K562 (cell line): ENCODE measurements at regions not wholly inside any gene's neighbourhood (a gene's known extent, or its start where the extent isn't known, plus 50 kb on each side); places are given as distances from the start of the nearest gene placed in this dataset.

ENCODE experiments used
- ATAC-seq: fragments of 200-7000 bp; cut with Tn5 transposase; 3 replicates; pipeline ENCODE4 v1.9.1; 2020; ENCODE audit warnings: moderate library complexity
- BruUV-seq: library from RNA; stranded (reverse); fragments of 400-500 nt; replicated peaks from 2 replicates; lab custom pipeline; 2021; lab: Mats Ljungman, UMichigan
- CTCF ChIA-PET: fragments of 300-600 bp; formaldehyde crosslinking; extraction: SDS; loops from one replicate; lab custom pipeline; 2021; ENCODE audit warnings: low intra/inter-chr PET ratio; lab: Yijun Ruan, JAX
- POLR2A ChIA-PET: fragments of 300-600, 350-650 bp; sonication (Branson Sonifier 250); formaldehyde crosslinking; extraction: SDS; loops from one replicate; lab custom pipeline; 2021; ENCODE audit warnings: antibody characterized with exemption, inconsistent platforms; lab: Yijun Ruan, JAX
- DNase-seq, 4 experiments: peaks; one replicate each; pipeline versions ENCODE4 v3.0.0 to v3.0.0-alpha.2; 2011 to 2018; ENCODE audit warnings: low spot score in 3 of 4, mixed read lengths in 3 of 4; ENCODE audit errors: extremely low read depth in 1 of 4
- FAIRE-seq: peaks from 2 replicates; lab custom pipeline; 2011; peaks lifted over from hg19 to GRCh38; lab: Jason Lieb, UNC
- H2AFZ ChIP-seq: 2 replicates; pipeline ENCODE4 v1.6.0; 2011; ENCODE audit warnings: low read depth, low read length, control low read depth, inconsistent platforms
- H3K27ac ChIP-seq: fragments of 200-600 bp; 3 replicates; pipeline ENCODE4 v1.8.0; 2011; ENCODE audit warnings: low read depth, mild to moderate bottlenecking, control low read depth, inconsistent platforms, low read length, moderate library complexity, mixed read lengths; ENCODE audit errors: extremely low read depth
- H3K27me3 ChIP-seq, 2 experiments: fragments of 300-600 bp in 1 of 2; 2 replicates in 1 of 2; 3 replicates in 1 of 2; pipeline versions ENCODE4 v1.6.0 to v1.8.0; 2011; ENCODE audit warnings: inconsistent platforms in 2 of 2, low read length in 2 of 2, mild to moderate bottlenecking in 1 of 2, mixed read lengths in 1 of 2, moderate library complexity in 1 of 2; ENCODE audit not compliant: control insufficient read depth in 2 of 2, insufficient read depth in 2 of 2
- H3K36me3 ChIP-seq: fragments of 300-600 bp; 3 replicates; pipeline ENCODE4 v1.8.0; 2011; ENCODE audit warnings: mild to moderate bottlenecking, low read length, inconsistent platforms; ENCODE audit not compliant: control insufficient read depth, insufficient read depth
- H3K4me1 ChIP-seq, 2 experiments: fragments of 200-600 bp in 1 of 2; replicated peaks in 1 of 2; 2 replicates in 1 of 2; 3 replicates in 1 of 2; pipeline versions ENCODE4 v1.5.1 to v1.8.0; 2011; ENCODE audit warnings: inconsistent platforms in 2 of 2, low read length in 2 of 2, mild to moderate bottlenecking in 1 of 2, mixed read lengths in 1 of 2, moderate library complexity in 1 of 2; ENCODE audit not compliant: control insufficient read depth in 2 of 2, insufficient read depth in 2 of 2
- H3K4me2 ChIP-seq: 2 replicates; pipeline ENCODE4 v1.6.1; 2011; ENCODE audit warnings: low read length, control low read depth, inconsistent platforms, mixed read lengths; ENCODE audit not compliant: insufficient read depth
- H3K4me3 ChIP-seq: fragments of 200-600 bp; sonication (generic), shearing (Covaris generic); 2 replicates; pipeline ENCODE4 v1.5.1; 2016; ENCODE audit warnings: control low read depth, inconsistent platforms
- H3K79me2 ChIP-seq: fragments of 200-600 bp; 3 replicates; pipeline ENCODE4 v1.8.0; 2011; ENCODE audit warnings: low read length, inconsistent platforms; ENCODE audit not compliant: control insufficient read depth, insufficient read depth
- H3K9ac ChIP-seq, 2 experiments: 2 replicates each; pipeline versions ENCODE4 v1.6.0 to v1.6.1; 2011; ENCODE audit warnings: low read depth in 2 of 2, low read length in 2 of 2, control low read depth in 1 of 2, inconsistent platforms in 1 of 2, mild to moderate bottlenecking in 1 of 2, mixed read lengths in 1 of 2; ENCODE audit not compliant: insufficient read depth in 1 of 2
- H3K9me1 ChIP-seq: one replicate; pipeline ENCODE4 v1.6.0; 2011; ENCODE audit warnings: inconsistent platforms, mild to moderate bottlenecking, low read length, moderate library complexity; ENCODE audit not compliant: control insufficient read depth, insufficient read depth
- H3K9me3 ChIP-seq: replicated peaks from 2 replicates; pipeline ENCODE4 v1.5.1; 2011; ENCODE audit warnings: low read depth, low read length, inconsistent platforms; ENCODE audit not compliant: control insufficient read depth, insufficient read depth
- H4K20me1 ChIP-seq: replicated peaks from 2 replicates; pipeline ENCODE4 v1.6.1; 2011; ENCODE audit warnings: low read length, inconsistent platforms, mixed read lengths; ENCODE audit not compliant: control insufficient read depth, insufficient read depth
- KHSRP ChIP-seq: fragments of 450-650 bp; IDR thresholded peaks from 2 replicates; pipeline ENCODE4 v1.6.1; 2017
- LCOR ChIP-seq: sonication (generic); formaldehyde crosslinking; IDR thresholded peaks from 2 replicates; pipeline ENCODE4 v1.8.0; 2022; ENCODE audit warnings: mild to moderate bottlenecking, missing genetic modification reagents
- LEF1 ChIP-seq: fragments of 450-650 bp; IDR thresholded peaks from 2 replicates; pipeline ENCODE4 v1.6.1; 2016; ENCODE audit warnings: mild to moderate bottlenecking
- MEF2D ChIP-seq: conservative IDR thresholded peaks from 2 replicates; pipeline ENCODE4 v1.6.1; 2016; ENCODE audit warnings: low read depth, missing genetic modification characterization, missing compliant biosample characterization
- OTX1 ChIP-seq: fragments of 450-650 bp; formaldehyde crosslinking; IDR thresholded peaks from 2 replicates; pipeline ENCODE4 v1.4.0; 2022; ENCODE audit warnings: mild to moderate bottlenecking
- POLR2G ChIP-seq: fragments of 200-400 bp; formaldehyde crosslinking; IDR thresholded peaks from 2 replicates; pipeline ENCODE4 v1.6.1; 2017; ENCODE audit warnings: low read depth, mild to moderate bottlenecking, antibody characterized with exemption, low read length, moderate library complexity
- RBM15 ChIP-seq: fragments of 200-400 bp; formaldehyde crosslinking; IDR thresholded peaks from 2 replicates; pipeline ENCODE4 v1.6.1; 2018; ENCODE audit warnings: mild to moderate bottlenecking, low read length, moderate library complexity; ENCODE audit not compliant: insufficient read depth
- SMARCA4 ChIP-seq: fragments of 450-650 bp; IDR thresholded peaks from 2 replicates; pipeline ENCODE4 v1.6.1; 2016
- TFAM ChIP-seq: fragments of 250-450 bp; sonication (Bioruptor Pico); conservative IDR thresholded peaks from 2 replicates; pipeline ENCODE4 v1.5.0; 2021; ENCODE audit warnings: mild to moderate bottlenecking, moderate library complexity
- THAP12 ChIP-seq: fragments of 250-450 bp; sonication (Bioruptor Pico); IDR thresholded peaks from 2 replicates; pipeline ENCODE4 v1.9.0; 2021; ENCODE audit warnings: mild to moderate bottlenecking, inconsistent platforms
- ZEB2 ChIP-seq: fragments of 450-650 bp; IDR thresholded peaks from 2 replicates; pipeline ENCODE4 v1.6.1; 2016
- ZFP30 ChIP-seq: fragments of 250-450 bp; sonication (Bioruptor Pico); IDR thresholded peaks from 2 replicates; pipeline ENCODE4 v1.8.0; 2022; ENCODE audit warnings: moderate library complexity, mild to moderate bottlenecking, inconsistent platforms, borderline replicate concordance
- ZNF436 ChIP-seq: fragments of 250-450, 450-650 bp; sonication (Bioruptor Pico); formaldehyde crosslinking; IDR thresholded peaks from 2 replicates; pipeline ENCODE4 v1.7.0; 2020; ENCODE audit warnings: mild to moderate bottlenecking
- ZNF449 ChIP-seq: fragments of 250-450 bp; sonication (Bioruptor Pico); IDR thresholded peaks from 2 replicates; pipeline ENCODE4 v1.8.0; 2022; ENCODE audit warnings: moderate library complexity, mild to moderate bottlenecking, inconsistent platforms
- ZNF699 ChIP-seq: fragments of 250-450 bp; sonication (Bioruptor Pico); IDR thresholded peaks from 2 replicates; pipeline ENCODE4 v1.8.0; 2021; ENCODE audit warnings: mild to moderate bottlenecking, moderate library complexity; ENCODE audit not compliant: insufficient replicate concordance
- WGBS: fragments of 100-300 bp; shearing (Covaris generic); methylation state at CpG from one replicate; pipeline ENCODE4 v1.1.6; 2016; ENCODE audit warnings: low coverage, mixed read lengths; ENCODE audit not compliant: insufficient coverage; ENCODE audit errors: missing lambda C conversion rate; 5-methylcytosine and 5-hydroxymethylcytosine counted together
- in situ Hi-C: fragments of 300-500 bp; cut with MboI; formaldehyde crosslinking; loops from 4 replicates; pipeline ENCODE4 v1.15.0; 2018; ENCODE audit warnings: inconsistent platforms, mixed read lengths
- intact Hi-C: fragments of 100-400 bp; cut with micrococcal nuclease; formaldehyde crosslinking; loops from 2 replicates; pipeline ENCODE4 v1.14.2; 2022

GRCh38 chr6:92109956-92110355 lies 1309.4 kb downstream of the EPHA7 start:
- Histone ChIP-seq H3K36me3 (no peaks in the 10 kb centered on the region), H4K20me1 (no peaks in the 10 kb centered on the region), H3K4me1 (no peaks in the 10 kb centered on the region), H3K27ac (no peak overlapping the region), H3K79me2 (no peaks in the 10 kb centered on the region), H3K9me1 (no peaks in the 10 kb centered on the region), H3K9me3 (no peaks in the 10 kb centered on the region), H3K9ac (no peak overlapping the region), H3K4me2 (no peak overlapping the region), H3K27me3 (no peaks in the 10 kb centered on the region), H3K4me3 (no peak overlapping the region), H2AFZ (no peak overlapping the region)
- ATAC-seq, result no peak
- in situ Hi-C loops, result no loop called here
- WGBS, result 0% methylated on average over 5 of the region's 5 CpGs
- intact Hi-C loops, result no loop called here
- TF ChIP-seq KHSRP (no peak), ZNF699 (CRISPR knock-in tag) (no peak), SMARCA4 (no peak), THAP12 (CRISPR knock-in tag) (no peak), TFAM (CRISPR knock-in tag) (no peak), LEF1 (no peak), ZNF436 (CRISPR knock-in tag) (no peak), MEF2D (tag) (no peak), ZEB2 (no peak), RBM15 (no peak), LCOR (CRISPR knock-in tag) (no peak), ZFP30 (CRISPR knock-in tag) (no peak), OTX1 (CRISPR knock-in tag) (no peak), ZNF449 (CRISPR knock-in tag) (no peak), POLR2G (no peak)
- no peak for DNase-seq
- ChIA-PET CTCF (no interaction called here), POLR2A (no interaction called here)
- no TSS peak for BruUV-seq
- no peak for FAIRE-seq
